GM12878 (cell line): ENCODE measurements at regions not wholly inside any gene's neighbourhood (a gene's known extent, or its start where the extent isn't known, plus 50 kb on each side); places are given as distances from the start of the nearest gene placed in this dataset.

Experiments
- ATF2 ChIP-seq: IDR thresholded peaks from 2 replicates; pipeline ENCODE4 v1.6.1; 2012; ENCODE audit warnings: low read length, inconsistent platforms
- BCL11A ChIP-seq: IDR thresholded peaks from 2 replicates; pipeline ENCODE4 v1.6.1; 2011; ENCODE audit warnings: low read depth, low read length
- CHD4 ChIP-seq: fragments of 200-600 bp; sonication (generic); IDR thresholded peaks from 2 replicates; pipeline ENCODE4 v1.6.1; 2016; ENCODE audit warnings: mild to moderate bottlenecking
- CTCF ChIP-seq, 3 experiments: IDR thresholded peaks in 2 of 3; conservative IDR thresholded peaks in 1 of 3; 2 replicates each; pipeline ENCODE4 v1.5.1; 2011; ENCODE audit warnings: low read depth in 3 of 3, low read length in 3 of 3, mild to moderate bottlenecking in 3 of 3, control low read depth in 2 of 3, moderate library complexity in 2 of 3, inconsistent platforms in 1 of 3, mixed read lengths in 1 of 3; ENCODE audit not compliant: control insufficient read depth in 2 of 3, insufficient read depth in 1 of 3; ENCODE audit errors: extremely low read depth in 1 of 3
- ELK1 ChIP-seq: IDR thresholded peaks from 2 replicates; pipeline ENCODE4 v1.6.1; 2012; ENCODE audit warnings: low read depth, low read length, improper control_type of control experiment
- JUNB ChIP-seq: IDR thresholded peaks from 2 replicates; pipeline ENCODE4 v1.6.1; 2016; ENCODE audit warnings: antibody characterized with exemption, mild to moderate bottlenecking
- POLR2AphosphoS2 ChIP-seq: IDR thresholded peaks from 2 replicates; pipeline ENCODE4 v1.6.1; 2011; ENCODE audit warnings: low read depth, mild to moderate bottlenecking, low read length, improper control_type of control experiment, moderate library complexity
- POLR2AphosphoS5 ChIP-seq: IDR thresholded peaks from 2 replicates; pipeline ENCODE4 v1.6.1; 2011; ENCODE audit warnings: mild to moderate bottlenecking, low read length, inconsistent platforms
- PRDM15 ChIP-seq: fragments of 450-650 bp; formaldehyde crosslinking; IDR thresholded peaks from 2 replicates; pipeline ENCODE4 v1.4.0; 2020; ENCODE audit warnings: mild to moderate bottlenecking, moderate library complexity
- SUZ12 ChIP-seq: fragments of 200-600 bp; sonication (generic); IDR thresholded peaks from one replicate; pipeline ENCODE4 v1.6.1; 2018; ENCODE audit warnings: antibody characterized with exemption, mild to moderate bottlenecking; ENCODE audit not compliant: unreplicated experiment

GRCh38 chr17:79168486-79169055 lies 93.9 kb downstream of the ENGASE start:
- no peak for TF ChIP-seq ATF2
- TF ChIP-seq PRDM15 (CRISPR knock-in tag): no peak
- no peak for TF ChIP-seq CTCF (IDR thresholded peaks at IDR 0.05 in 2 of 3, conservative IDR thresholded peaks at IDR 0.05 in 1 of 3; ENCODE audit: control insufficient read depth in 2 of 3, extremely low read depth in 1 of 3, insufficient read depth in 1 of 3, low read depth in 3 of 3, low read length in 3 of 3)
- TF ChIP-seq POLR2AphosphoS5: no peak
- TF ChIP-seq POLR2AphosphoS2: no peak
- TF ChIP-seq SUZ12: no peak
- TF ChIP-seq JUNB: no peak
- no peak for TF ChIP-seq CHD4
- TF ChIP-seq BCL11A: no peak
- TF ChIP-seq ELK1: no peak
